PFSK-1 (cell line): ENCODE measurements at regions not wholly inside any gene's neighbourhood (a gene's known extent, or its start where the extent isn't known, plus 50 kb on each side); places are given as distances from the start of the nearest gene placed in this dataset.

Source experiments
- POLR2AphosphoS5 ChIP-seq: IDR thresholded peaks from 2 replicates; pipeline ENCODE4 v1.6.1; 2012; ENCODE audit warnings: low read depth, mild to moderate bottlenecking, control low read depth, low read length, moderate library complexity
- TF ChIP-seq, protein P1 (sequence below), 2 experiments: IDR thresholded peaks; 2 replicates each; pipeline versions ENCODE4 v1.6.1 to v1.8.0; 2011 to 2012; ENCODE audit warnings: low read depth in 2 of 2, low read length in 2 of 2, control low read depth in 1 of 2, inconsistent platforms in 1 of 2, mild to moderate bottlenecking in 1 of 2, moderate library complexity in 1 of 2; ENCODE audit not compliant: insufficient read depth in 1 of 2

DNA sequence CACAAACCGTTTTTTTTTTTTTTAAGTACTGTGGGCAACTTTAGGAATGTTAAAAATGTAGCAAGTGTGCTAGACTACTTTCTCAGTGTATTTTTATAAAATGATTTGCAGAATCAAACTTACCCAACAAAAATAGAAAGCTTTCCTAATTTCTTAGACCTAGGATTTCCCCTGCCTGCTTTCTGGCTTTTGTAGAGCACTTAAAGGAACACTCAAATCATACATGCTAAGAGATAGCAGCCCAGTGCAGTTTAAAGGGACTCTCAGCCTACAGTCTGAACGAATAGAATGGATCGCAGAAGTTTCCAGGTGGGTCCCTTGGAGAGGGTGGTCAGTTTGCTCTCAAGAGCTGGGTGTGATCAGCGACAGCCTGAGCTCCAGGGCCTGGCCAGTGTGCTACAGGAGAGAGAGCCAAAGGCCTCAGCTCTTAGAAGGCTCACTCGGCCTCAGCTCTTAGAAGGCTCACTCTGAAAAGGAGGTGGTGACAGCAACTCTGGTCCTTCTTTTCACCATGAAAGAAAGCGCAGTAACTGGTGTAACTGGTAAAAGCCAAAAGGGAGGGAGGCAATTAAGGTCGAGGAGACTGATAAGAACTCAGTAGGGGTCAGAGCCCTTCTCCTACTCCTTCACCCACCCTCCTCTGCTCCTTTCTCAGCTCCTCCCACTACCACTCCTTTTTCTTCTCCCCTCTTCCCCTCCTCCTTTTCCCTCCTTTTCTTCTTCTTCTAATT lies 142.4 kb downstream of the ZFP64 start:
- no peak for TF ChIP-seq POLR2AphosphoS5
- TF ChIP-seq, protein P1, sequence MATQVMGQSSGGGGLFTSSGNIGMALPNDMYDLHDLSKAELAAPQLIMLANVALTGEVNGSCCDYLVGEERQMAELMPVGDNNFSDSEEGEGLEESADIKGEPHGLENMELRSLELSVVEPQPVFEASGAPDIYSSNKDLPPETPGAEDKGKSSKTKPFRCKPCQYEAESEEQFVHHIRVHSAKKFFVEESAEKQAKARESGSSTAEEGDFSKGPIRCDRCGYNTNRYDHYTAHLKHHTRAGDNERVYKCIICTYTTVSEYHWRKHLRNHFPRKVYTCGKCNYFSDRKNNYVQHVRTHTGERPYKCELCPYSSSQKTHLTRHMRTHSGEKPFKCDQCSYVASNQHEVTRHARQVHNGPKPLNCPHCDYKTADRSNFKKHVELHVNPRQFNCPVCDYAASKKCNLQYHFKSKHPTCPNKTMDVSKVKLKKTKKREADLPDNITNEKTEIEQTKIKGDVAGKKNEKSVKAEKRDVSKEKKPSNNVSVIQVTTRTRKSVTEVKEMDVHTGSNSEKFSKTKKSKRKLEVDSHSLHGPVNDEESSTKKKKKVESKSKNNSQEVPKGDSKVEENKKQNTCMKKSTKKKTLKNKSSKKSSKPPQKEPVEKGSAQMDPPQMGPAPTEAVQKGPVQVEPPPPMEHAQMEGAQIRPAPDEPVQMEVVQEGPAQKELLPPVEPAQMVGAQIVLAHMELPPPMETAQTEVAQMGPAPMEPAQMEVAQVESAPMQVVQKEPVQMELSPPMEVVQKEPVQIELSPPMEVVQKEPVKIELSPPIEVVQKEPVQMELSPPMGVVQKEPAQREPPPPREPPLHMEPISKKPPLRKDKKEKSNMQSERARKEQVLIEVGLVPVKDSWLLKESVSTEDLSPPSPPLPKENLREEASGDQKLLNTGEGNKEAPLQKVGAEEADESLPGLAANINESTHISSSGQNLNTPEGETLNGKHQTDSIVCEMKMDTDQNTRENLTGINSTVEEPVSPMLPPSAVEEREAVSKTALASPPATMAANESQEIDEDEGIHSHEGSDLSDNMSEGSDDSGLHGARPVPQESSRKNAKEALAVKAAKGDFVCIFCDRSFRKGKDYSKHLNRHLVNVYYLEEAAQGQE (IDR thresholded peaks at IDR 0.05; ENCODE audit: insufficient read depth in 1 of 2, low read depth in 2 of 2, low read length in 2 of 2): no peak
